Activated T-cell treated with anti-CD3 and anti-CD28 coated beads, Interleukin-2, amount 50 U/mL, for 24 hours (primary cell): ENCODE measurements at regions not wholly inside any gene's neighbourhood (a gene's known extent, or its start where the extent isn't known, plus 50 kb on each side); places are given as distances from the start of the nearest gene placed in this dataset.

Experiments used
- DNase-seq: peaks from one replicate; pipeline ENCODE4 v3.0.0-alpha.2; 2020
- H3K27ac Mint-ChIP-seq: 2 replicates; pipeline ENCODE4 v1.8.0; 2020; ENCODE audit warnings: mild to moderate bottlenecking, mixed read lengths
- H3K27me3 Mint-ChIP-seq: 2 replicates; pipeline ENCODE4 v1.8.0; 2020; ENCODE audit warnings: mixed read lengths
- H3K36me3 Mint-ChIP-seq: 2 replicates; pipeline ENCODE4 v1.8.0; 2020; ENCODE audit warnings: low read depth, mixed read lengths
- H3K4me1 Mint-ChIP-seq: 2 replicates; pipeline ENCODE4 v1.8.0; 2020; ENCODE audit warnings: low read depth, mixed read lengths
- H3K4me3 Mint-ChIP-seq: 2 replicates; pipeline ENCODE4 v1.8.0; 2020; ENCODE audit warnings: mild to moderate bottlenecking, moderate library complexity, mixed read lengths
- H3K9me3 Mint-ChIP-seq: 2 replicates; pipeline ENCODE4 v1.8.0; 2020; ENCODE audit warnings: mixed read lengths

DNA sequence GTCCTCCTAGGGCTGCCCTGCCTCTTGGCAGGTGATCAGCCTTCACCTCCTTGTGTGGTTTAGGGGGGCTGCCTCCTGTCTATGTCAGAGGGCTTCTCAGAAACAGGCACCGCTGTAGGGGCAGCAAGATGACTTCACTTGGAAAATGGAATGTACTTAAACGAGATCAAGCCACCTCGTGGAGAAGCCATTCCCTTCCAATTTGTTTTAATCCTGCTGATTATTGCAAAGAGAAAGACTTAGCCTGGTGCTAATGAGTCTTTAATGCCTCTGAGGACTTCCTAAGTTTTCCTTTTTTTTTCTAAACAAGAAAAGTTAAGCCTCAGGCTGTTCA, 62.3 kb upstream of the RFLNA start:
- H3K4me1 Mint-ChIP-seq, result no peaks in the 10 kb centered on the region
- no peak for DNase-seq
- no peaks in the 10 kb centered on the region for H3K36me3 Mint-ChIP-seq
- peaks cover 4% of the 10 kb centered on the region for H3K9me3 Mint-ChIP-seq
- peaks cover 12% of the 10 kb centered on the region for H3K27me3 Mint-ChIP-seq
- no peak overlapping the region for H3K4me3 Mint-ChIP-seq
- no peak overlapping the region for H3K27ac Mint-ChIP-seq

DNA sequence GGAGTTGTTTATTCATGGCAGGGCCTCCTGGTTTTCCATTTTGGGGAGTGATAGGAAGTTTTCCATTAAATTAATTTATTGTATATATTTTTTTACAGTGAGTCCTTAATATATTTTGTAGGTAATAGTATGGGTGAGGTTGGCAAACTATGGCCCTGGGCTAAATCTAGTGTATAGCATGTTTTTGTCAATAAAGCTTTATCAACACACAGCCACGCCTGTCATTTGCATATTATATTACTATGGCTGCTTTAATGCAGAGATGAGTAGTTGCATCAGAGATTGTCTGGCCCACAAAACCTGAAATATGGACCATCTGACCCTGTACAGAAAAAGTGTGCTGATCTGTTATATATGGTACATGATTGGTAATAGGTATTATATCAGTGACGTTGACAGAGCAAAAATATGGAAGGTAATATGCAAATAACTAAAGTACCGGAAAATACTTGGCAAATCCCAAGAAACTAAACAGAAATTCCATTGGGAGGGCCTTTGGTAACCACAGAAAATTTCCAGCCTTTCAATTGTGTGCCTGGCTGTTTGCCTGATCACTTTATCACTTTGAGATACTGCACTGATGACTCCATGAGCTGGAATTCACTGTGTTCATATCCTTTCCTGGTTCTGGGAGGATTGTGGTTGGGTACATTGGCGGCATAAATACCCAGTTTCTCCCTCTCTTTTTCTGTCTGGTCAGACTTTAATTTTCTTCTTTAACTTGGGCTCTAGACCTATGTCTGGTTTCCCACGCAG, 61.7 kb upstream of the RFLNA start:
- H3K27ac Mint-ChIP-seq, result no peak overlapping the region
- no peaks in the 10 kb centered on the region for H3K36me3 Mint-ChIP-seq
- peaks cover 4% of the 10 kb centered on the region for H3K9me3 Mint-ChIP-seq
- H3K4me1 Mint-ChIP-seq, result no peaks in the 10 kb centered on the region
- DNase-seq, result no peak
- no peak overlapping the region for H3K4me3 Mint-ChIP-seq
- H3K27me3 Mint-ChIP-seq, result peaks cover 7% of the 10 kb centered on the region

GRCh38 chr12:124233846-124234640, 60.9 kb upstream of the RFLNA start:
- Mint-ChIP-seq H3K4me1 (no peaks in the 10 kb centered on the region), H3K27ac (no peak overlapping the region)
- DNase-seq, result no peak

DNA sequence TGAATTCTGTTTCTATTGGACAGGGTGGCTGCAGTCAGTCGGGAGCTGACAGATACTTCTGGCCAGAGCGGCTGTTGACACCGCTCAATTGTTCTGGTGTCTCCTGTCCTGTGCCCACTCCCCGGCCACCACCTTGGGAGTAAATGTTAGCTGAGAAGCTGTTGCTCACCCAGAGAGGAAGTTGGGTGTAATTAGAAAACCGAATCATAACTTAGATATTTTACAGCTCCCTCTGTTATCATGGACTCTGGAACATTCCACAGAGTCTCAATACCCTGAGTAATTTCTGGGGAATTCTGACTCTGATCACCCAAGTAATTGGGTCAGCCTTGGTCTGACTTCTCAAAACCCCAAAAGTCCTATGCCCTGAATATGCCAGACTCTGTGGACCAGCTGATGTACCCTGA, 58.3 kb upstream of the RFLNA start:
- H3K27me3 Mint-ChIP-seq, result peaks cover 8% of the 10 kb centered on the region
- no peaks in the 10 kb centered on the region for H3K4me1 Mint-ChIP-seq
- no peaks in the 10 kb centered on the region for H3K36me3 Mint-ChIP-seq
- H3K4me3 Mint-ChIP-seq, result no peak overlapping the region
- H3K27ac Mint-ChIP-seq, result no peak overlapping the region
- no peak for DNase-seq
- H3K9me3 Mint-ChIP-seq, result peaks cover 4% of the 10 kb centered on the region

More at GRCh38 chr12:124233846-124234640, 60.9 kb upstream of the RFLNA start:
- no peak overlapping the region for H3K4me3 Mint-ChIP-seq
- H3K36me3 Mint-ChIP-seq, result no peaks in the 10 kb centered on the region
- peaks cover 4% of the 10 kb centered on the region for H3K27me3 Mint-ChIP-seq
- H3K9me3 Mint-ChIP-seq, result peaks cover 4% of the 10 kb centered on the region

- Mint-ChIP-seq H3K4me1 (no peaks in the 10 kb centered on the region), H3K27me3 (peaks cover 6% of the 10 kb centered on the region), H3K36me3 (no peaks in the 10 kb centered on the region), H3K27ac (no peak overlapping the region), H3K4me3 (no peak overlapping the region), H3K9me3 (peaks cover 5% of the 10 kb centered on the region)
- no peak for DNase-seq
Measured at GRCh38 chr12:124238886-124239285, 56.0 kb upstream of the RFLNA start.

- DNase-seq, result no peak
- no peak overlapping the region for H3K27ac Mint-ChIP-seq
- H3K27me3 Mint-ChIP-seq, result peaks cover 12% of the 10 kb centered on the region
Measured at GRCh38 chr12:124240493-124240892, 54.4 kb upstream of the RFLNA start.

DNA sequence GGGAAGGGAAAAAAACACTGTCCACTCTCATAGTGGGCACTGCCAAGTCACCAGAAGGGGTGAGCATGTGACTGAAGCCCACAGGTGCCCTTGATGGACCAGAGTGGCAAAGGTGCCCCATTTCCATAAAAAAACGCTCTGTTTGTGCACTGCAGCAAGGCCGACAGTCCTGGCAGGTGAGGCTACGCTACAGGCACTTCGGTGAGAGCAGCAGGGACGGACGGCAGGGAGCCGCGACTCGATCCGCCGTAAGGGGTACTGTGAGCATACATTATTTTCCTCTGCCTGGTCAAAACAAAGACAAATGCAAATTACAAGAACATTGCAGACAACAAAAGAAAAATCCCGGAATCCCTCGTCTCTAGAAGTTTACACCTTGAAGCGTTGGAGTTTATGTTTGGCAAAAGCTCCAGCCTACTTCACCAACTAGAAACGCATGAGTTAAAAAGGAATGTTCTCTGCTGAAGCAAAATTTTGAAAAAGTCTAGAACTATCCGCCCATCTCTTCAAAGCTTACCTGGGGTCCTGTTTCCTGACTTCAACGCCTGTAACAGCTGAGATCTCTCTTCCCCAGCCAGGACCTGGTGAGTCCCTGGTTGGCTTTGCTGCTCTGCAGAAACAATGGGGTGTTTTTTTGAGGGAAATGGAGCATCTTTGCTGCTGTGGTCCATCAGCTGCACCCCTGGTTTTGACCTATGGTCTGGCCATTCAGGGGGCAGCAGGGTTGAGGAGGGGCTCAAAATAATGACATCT, 52.9 kb upstream of the RFLNA start:
- no peak overlapping the region for H3K4me3 Mint-ChIP-seq
- no peak for DNase-seq
- H3K36me3 Mint-ChIP-seq, result no peaks in the 10 kb centered on the region
- no peaks in the 10 kb centered on the region for H3K4me1 Mint-ChIP-seq
- H3K9me3 Mint-ChIP-seq, result peaks cover 7% of the 10 kb centered on the region
- peaks cover 18% of the 10 kb centered on the region for H3K27me3 Mint-ChIP-seq
- no peak overlapping the region for H3K27ac Mint-ChIP-seq

More at GRCh38 chr12:124240493-124240892, 54.4 kb upstream of the RFLNA start:
- no peaks in the 10 kb centered on the region for H3K4me1 Mint-ChIP-seq
- H3K4me3 Mint-ChIP-seq, result no peak overlapping the region
- H3K36me3 Mint-ChIP-seq, result no peaks in the 10 kb centered on the region
- H3K9me3 Mint-ChIP-seq, result peaks cover 3% of the 10 kb centered on the region

DNA sequence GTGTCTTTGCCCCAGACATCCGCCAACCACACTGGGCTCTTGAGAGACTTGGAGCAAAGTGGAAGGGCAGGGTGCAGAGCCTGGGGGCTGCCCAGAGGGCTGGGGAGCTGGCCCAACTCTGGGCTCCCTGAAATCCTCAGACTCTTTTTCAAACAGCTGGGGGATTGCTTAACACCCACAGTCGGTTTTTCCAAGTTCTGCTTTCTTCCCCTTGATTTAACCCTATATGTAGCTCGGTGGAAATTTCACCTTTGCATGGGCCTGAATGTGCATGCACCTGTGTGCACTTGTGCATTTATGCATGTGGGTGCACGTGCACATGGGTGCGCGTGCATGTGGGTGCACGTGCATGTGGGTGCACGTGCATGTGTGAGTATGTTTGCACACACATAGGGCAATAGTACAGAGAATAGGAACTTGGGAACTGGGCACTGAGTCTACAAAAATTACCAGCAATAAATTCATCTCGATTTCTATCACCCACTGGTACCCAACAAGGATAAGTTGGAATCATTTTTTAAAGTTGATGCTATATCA, 52.3 kb upstream of the RFLNA start:
- Mint-ChIP-seq H3K4me1 (no peaks in the 10 kb centered on the region), H3K9me3 (peaks cover 12% of the 10 kb centered on the region), H3K36me3 (no peaks in the 10 kb centered on the region), H3K4me3 (no peak overlapping the region), H3K27me3 (peaks cover 20% of the 10 kb centered on the region), H3K27ac (no peak overlapping the region)
- DNase-seq, result no peak

DNA sequence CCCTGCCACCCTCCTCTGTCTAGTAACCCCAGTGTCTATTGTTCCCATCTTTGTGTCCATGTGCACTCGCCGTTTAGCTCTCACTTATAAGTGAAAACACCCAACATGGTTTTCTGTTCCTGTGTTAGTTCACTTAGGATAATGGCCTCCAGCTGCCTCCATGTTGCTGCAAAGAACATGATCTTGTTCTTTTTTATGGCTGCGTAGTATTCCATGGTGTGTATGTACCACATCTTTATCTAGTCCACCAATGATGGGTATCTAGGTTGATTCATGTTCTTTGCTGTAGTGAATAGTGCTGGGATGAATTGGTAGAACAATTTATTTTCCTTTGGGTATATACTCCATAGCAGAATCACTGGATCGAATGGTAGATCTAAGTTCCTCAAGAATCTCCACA, 51.0 kb upstream of the RFLNA start:
- H3K27me3 Mint-ChIP-seq, result peaks cover 20% of the 10 kb centered on the region
- H3K36me3 Mint-ChIP-seq, result no peaks in the 10 kb centered on the region
- peaks cover 12% of the 10 kb centered on the region for H3K9me3 Mint-ChIP-seq
- no peak overlapping the region for H3K27ac Mint-ChIP-seq
- no peaks in the 10 kb centered on the region for H3K4me1 Mint-ChIP-seq
- H3K4me3 Mint-ChIP-seq, result no peak overlapping the region
- no peak for DNase-seq
